Right kidney (tissue), 1 donor: ENCODE measurements at regions not wholly inside any gene's neighbourhood (a gene's known extent, or its start where the extent isn't known, plus 50 kb on each side); places are given as distances from the start of the nearest gene placed in this dataset.

Source experiments
- DNase-seq: peaks from one replicate; pipeline ENCODE4 v3.0.0-alpha.2; 2016

GRCh38 chr18:55875371-55875901 lies 287.4 kb upstream of the TCF4 start:
- no peak for DNase-seq

- DNase-seq, result no peak
These were observed 281.8 kb upstream of the TCF4 start for GRCh38 chr18:55869556-55870501.

- DNase-seq, result no peak
These were observed 280.9 kb upstream of the TCF4 start for GRCh38 chr18:55868909-55869308.

- DNase-seq, result no peak
These were observed 278.9 kb upstream of the TCF4 start for GRCh38 chr18:55866886-55867285.

GRCh38 chr18:55866006-55866405 lies 278.0 kb upstream of the TCF4 start:
- DNase-seq, result no peak

GRCh38 chr18:55864281-55864680 lies 276.3 kb upstream of the TCF4 start:
- no peak for DNase-seq

- peak; percentile 13 for DNase-seq
These were observed 275.9 kb upstream of the TCF4 start for GRCh38 chr18:55863876-55864275.

GRCh38 chr18:55863391-55863706 lies 275.4 kb upstream of the TCF4 start:
- DNase-seq, result no peak

- no peak for DNase-seq
These were observed 274.9 kb upstream of the TCF4 start for GRCh38 chr18:55862693-55863390.

GRCh38 chr18:55861266-55861665 lies 273.3 kb upstream of the TCF4 start:
- DNase-seq, result no peak

GRCh38 chr18:55858661-55859515 lies 270.9 kb upstream of the TCF4 start:
- DNase-seq, result no peak

GRCh38 chr18:55857956-55858355 lies 270.0 kb upstream of the TCF4 start:
- DNase-seq, result no peak

GRCh38 chr18:55857409-55857808 lies 269.4 kb upstream of the TCF4 start:
- no peak for DNase-seq

GRCh38 chr18:55856679-55857078 lies 268.7 kb upstream of the TCF4 start:
- DNase-seq, result no peak

GRCh38 chr18:55856229-55856628 lies 268.2 kb upstream of the TCF4 start:
- DNase-seq, result no peak

- no peak for DNase-seq
These were observed 265.3 kb upstream of the TCF4 start for GRCh38 chr18:55853268-55853667.

- no peak for DNase-seq
These were observed 262.9 kb upstream of the TCF4 start for GRCh38 chr18:55850904-55851303.

GRCh38 chr18:55849391-55849790 lies 261.4 kb upstream of the TCF4 start:
- no peak for DNase-seq

- no peak for DNase-seq
These were observed 260.0 kb upstream of the TCF4 start for GRCh38 chr18:55847960-55848359.

- DNase-seq, result no peak
These were observed 257.2 kb upstream of the TCF4 start for GRCh38 chr18:55845221-55845620.

- DNase-seq, result no peak
These were observed 256.4 kb upstream of the TCF4 start for GRCh38 chr18:55844382-55844781.

GRCh38 chr18:55841314-55841713 lies 253.3 kb upstream of the TCF4 start:
- no peak for DNase-seq
